GM23338 (cell line): ENCODE measurements at regions not wholly inside any gene's neighbourhood (a gene's known extent, or its start where the extent isn't known, plus 50 kb on each side); places are given as distances from the start of the nearest gene placed in this dataset.

ENCODE experiments used
- ATAC-seq: fragments of 200-7000 bp; cut with Tn5 transposase; 3 replicates; pipeline ENCODE4 v1.9.1; 2020
- DNase-seq: peaks from one replicate; pipeline ENCODE4 v3.0.0-alpha.2; 2015; ENCODE audit warnings: low spot score
- H2AFZ ChIP-seq: fragments of 200-600 bp; sonication (generic); 2 replicates; pipeline ENCODE4 v1.8.0; 2016; ENCODE audit warnings: antibody characterized with exemption, mild to moderate bottlenecking, moderate library complexity
- H3F3A ChIP-seq: fragments of 200-600 bp; sonication (generic); replicated peaks from 2 replicates; pipeline ENCODE4 v1.8.0; 2017; ENCODE audit warnings: antibody characterized with exemption, mixed run types, low read depth
- H3K27ac ChIP-seq: fragments of 200-600 bp; sonication (generic); 2 replicates; pipeline ENCODE4 v1.6.1; 2016; ENCODE audit warnings: low read depth
- H3K27me3 ChIP-seq: fragments of 200-600 bp; sonication (generic); 2 replicates; pipeline ENCODE4 v1.8.0; 2016; ENCODE audit warnings: mild to moderate bottlenecking, mixed run types, moderate library complexity; ENCODE audit not compliant: insufficient read depth
- H3K36me3 ChIP-seq: fragments of 200-600 bp; sonication (generic); 2 replicates; pipeline ENCODE4 v1.8.0; 2016; ENCODE audit warnings: mild to moderate bottlenecking; ENCODE audit not compliant: insufficient read depth
- H3K4me1 ChIP-seq: fragments of 200-600 bp; sonication (generic); 2 replicates; pipeline ENCODE4 v1.8.0; 2016; ENCODE audit warnings: mild to moderate bottlenecking, moderate library complexity; ENCODE audit not compliant: insufficient read depth
- H3K4me2 ChIP-seq: fragments of 200-600 bp; sonication (generic); 2 replicates; pipeline ENCODE4 v1.7.1; 2017; ENCODE audit warnings: mixed run types
- H3K4me3 ChIP-seq: fragments of 200-600 bp; sonication (generic); 2 replicates; pipeline ENCODE4 v1.6.1; 2016; ENCODE audit warnings: mixed run types
- H3K79me2 ChIP-seq: fragments of 200-600 bp; sonication (generic); replicated peaks from 2 replicates; pipeline ENCODE4 v1.8.0; 2017; ENCODE audit warnings: mild to moderate bottlenecking; ENCODE audit not compliant: insufficient read depth
- H3K9me2 ChIP-seq: fragments of 200-600 bp; sonication (generic); 2 replicates; pipeline ENCODE4 v1.8.0; 2017; ENCODE audit not compliant: insufficient read depth
- H4K20me1 ChIP-seq: fragments of 200-600 bp; sonication (generic); replicated peaks from 2 replicates; pipeline ENCODE4 v1.8.0; 2017; ENCODE audit warnings: mild to moderate bottlenecking; ENCODE audit not compliant: insufficient read depth
- H3K27ac Mint-ChIP-seq: 2 replicates; pipeline ENCODE4 v1.8.0; 2020; ENCODE audit warnings: inconsistent platforms, mild to moderate bottlenecking, moderate library complexity, mixed read lengths
- H3K27me3 Mint-ChIP-seq: 3 replicates; pipeline ENCODE4 v1.8.0; 2022; ENCODE audit warnings: low read depth, mild to moderate bottlenecking, moderate library complexity, mixed read lengths, inconsistent platforms; ENCODE audit not compliant: insufficient read depth, poor library complexity
- H3K36me3 Mint-ChIP-seq: 3 replicates; pipeline ENCODE4 v1.8.0; 2021; ENCODE audit warnings: low read depth, mild to moderate bottlenecking, inconsistent platforms, moderate library complexity, mixed read lengths
- H3K4me1 Mint-ChIP-seq: 3 replicates; pipeline ENCODE4 v1.8.0; 2020; ENCODE audit warnings: mild to moderate bottlenecking, inconsistent platforms, mixed read lengths
- H3K4me3 Mint-ChIP-seq: 3 replicates; pipeline ENCODE4 v1.8.0; 2021; ENCODE audit warnings: moderate library complexity, mild to moderate bottlenecking, inconsistent platforms, mixed read lengths
- H3K9me3 Mint-ChIP-seq: 3 replicates; pipeline ENCODE4 v1.8.0; 2020; ENCODE audit warnings: moderate library complexity, mild to moderate bottlenecking, inconsistent platforms, mixed read lengths
- CREB1 ChIP-seq: fragments of 250-450 bp; sonication (Bioruptor Pico); IDR thresholded peaks from 2 replicates; pipeline ENCODE4 v1.5.0; 2020; ENCODE audit warnings: low read depth, mild to moderate bottlenecking, moderate library complexity
- CTCF ChIP-seq, 2 experiments: fragments of 200-600 bp in 1 of 2; sonication (generic) in 1 of 2; conservative IDR thresholded peaks; 2 replicates each; pipeline versions ENCODE4 v1.5.1 to v1.6.1; 2016 to 2017; ENCODE audit warnings: antibody characterized with exemption in 2 of 2, low read depth in 2 of 2, mild to moderate bottlenecking in 2 of 2, moderate library complexity in 1 of 2
- ETS1 ChIP-seq: IDR thresholded peaks from 2 replicates; pipeline ENCODE4 v1.6.1; 2016; ENCODE audit warnings: antibody characterized with exemption
- EZH2 ChIP-seq: fragments of 200-600 bp; sonication (generic); IDR thresholded peaks from one replicate; pipeline ENCODE4 v1.8.0; 2017; ENCODE audit warnings: antibody characterized with exemption, mild to moderate bottlenecking, low read depth; ENCODE audit not compliant: unreplicated experiment
- EZH2phosphoT487 ChIP-seq: fragments of 200-600 bp; sonication (generic); IDR thresholded peaks from one replicate; pipeline ENCODE4 v1.8.1; 2018; ENCODE audit warnings: antibody characterized with exemption; ENCODE audit not compliant: unreplicated experiment
- JUNB ChIP-seq: IDR thresholded peaks from one replicate; pipeline ENCODE4 v1.6.1; 2016; ENCODE audit warnings: antibody characterized with exemption; ENCODE audit not compliant: unreplicated experiment
- NANOG ChIP-seq: IDR thresholded peaks from 2 replicates; pipeline ENCODE4 v1.6.1; 2016; ENCODE audit warnings: antibody characterized with exemption, borderline replicate concordance
- POLR2AphosphoS5 ChIP-seq: IDR thresholded peaks from 2 replicates; pipeline ENCODE4 v1.6.1; 2016; ENCODE audit warnings: antibody characterized with exemption, low read depth
- STAT1 ChIP-seq: IDR thresholded peaks from one replicate; pipeline ENCODE4 v1.6.1; 2016; ENCODE audit warnings: antibody characterized with exemption; ENCODE audit not compliant: unreplicated experiment
- ZNF114 ChIP-seq: fragments of 250-450 bp; sonication (Bioruptor Pico); IDR thresholded peaks from 2 replicates; pipeline ENCODE4 v1.5.0; 2020; ENCODE audit warnings: mild to moderate bottlenecking, moderate library complexity
- ZNF331 ChIP-seq: fragments of 250-450 bp; sonication (Bioruptor Pico); IDR thresholded peaks from 2 replicates; pipeline ENCODE4 v1.5.0; 2020; ENCODE audit warnings: low read depth, mild to moderate bottlenecking, moderate library complexity
- ZNF462 ChIP-seq: fragments of 250-450 bp; sonication (Bioruptor Pico); IDR thresholded peaks from 2 replicates; pipeline ENCODE4 v1.5.0; 2020; ENCODE audit warnings: mild to moderate bottlenecking, moderate library complexity
- TF ChIP-seq, protein P1 (sequence below): IDR thresholded peaks from one replicate; pipeline ENCODE4 v1.6.1; 2018; ENCODE audit warnings: antibody characterized with exemption; ENCODE audit not compliant: unreplicated experiment

- H3K27me3 ChIP-seq = no peaks in the 10 kb centered on the region
- H3K4me2 ChIP-seq = no peak overlapping the region
- H3K4me3 Mint-ChIP-seq = no peak overlapping the region
- no peak overlapping the region for H2AFZ ChIP-seq
- H4K20me1 ChIP-seq = no peaks in the 10 kb centered on the region
- no peak for ATAC-seq
- H3K4me1 ChIP-seq = no peaks in the 10 kb centered on the region
- no peak overlapping the region for H3K27ac Mint-ChIP-seq
- no peak for DNase-seq
- no peak overlapping the region for H3K27ac ChIP-seq
- no peaks in the 10 kb centered on the region; the same call in 1 of the 2 replicates for H3K9me2 ChIP-seq
- no peaks in the 10 kb centered on the region for H3F3A ChIP-seq
- TF ChIP-seq EZH2 (no peak), ETS1 (no peak), STAT1 (no peak), ZNF114 (CRISPR knock-in tag) (no peak), ZNF462 (CRISPR knock-in tag) (no peak), EZH2phosphoT487 (no peak), CTCF (conservative IDR thresholded peaks at IDR 0.05; ENCODE audit: low read depth in 2 of 2) (no peak), POLR2AphosphoS5 (no peak), CREB1 (CRISPR knock-in tag) (no peak), NANOG (no peak), ZNF331 (no peak), JUNB (no peak)
- TF ChIP-seq, protein P1, sequence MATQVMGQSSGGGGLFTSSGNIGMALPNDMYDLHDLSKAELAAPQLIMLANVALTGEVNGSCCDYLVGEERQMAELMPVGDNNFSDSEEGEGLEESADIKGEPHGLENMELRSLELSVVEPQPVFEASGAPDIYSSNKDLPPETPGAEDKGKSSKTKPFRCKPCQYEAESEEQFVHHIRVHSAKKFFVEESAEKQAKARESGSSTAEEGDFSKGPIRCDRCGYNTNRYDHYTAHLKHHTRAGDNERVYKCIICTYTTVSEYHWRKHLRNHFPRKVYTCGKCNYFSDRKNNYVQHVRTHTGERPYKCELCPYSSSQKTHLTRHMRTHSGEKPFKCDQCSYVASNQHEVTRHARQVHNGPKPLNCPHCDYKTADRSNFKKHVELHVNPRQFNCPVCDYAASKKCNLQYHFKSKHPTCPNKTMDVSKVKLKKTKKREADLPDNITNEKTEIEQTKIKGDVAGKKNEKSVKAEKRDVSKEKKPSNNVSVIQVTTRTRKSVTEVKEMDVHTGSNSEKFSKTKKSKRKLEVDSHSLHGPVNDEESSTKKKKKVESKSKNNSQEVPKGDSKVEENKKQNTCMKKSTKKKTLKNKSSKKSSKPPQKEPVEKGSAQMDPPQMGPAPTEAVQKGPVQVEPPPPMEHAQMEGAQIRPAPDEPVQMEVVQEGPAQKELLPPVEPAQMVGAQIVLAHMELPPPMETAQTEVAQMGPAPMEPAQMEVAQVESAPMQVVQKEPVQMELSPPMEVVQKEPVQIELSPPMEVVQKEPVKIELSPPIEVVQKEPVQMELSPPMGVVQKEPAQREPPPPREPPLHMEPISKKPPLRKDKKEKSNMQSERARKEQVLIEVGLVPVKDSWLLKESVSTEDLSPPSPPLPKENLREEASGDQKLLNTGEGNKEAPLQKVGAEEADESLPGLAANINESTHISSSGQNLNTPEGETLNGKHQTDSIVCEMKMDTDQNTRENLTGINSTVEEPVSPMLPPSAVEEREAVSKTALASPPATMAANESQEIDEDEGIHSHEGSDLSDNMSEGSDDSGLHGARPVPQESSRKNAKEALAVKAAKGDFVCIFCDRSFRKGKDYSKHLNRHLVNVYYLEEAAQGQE = no peak
- no peaks in the 10 kb centered on the region for H3K9me3 Mint-ChIP-seq
- H3K36me3 Mint-ChIP-seq = no peaks in the 10 kb centered on the region; the same call in 2 of the 3 replicates
- no peaks in the 10 kb centered on the region for H3K4me1 Mint-ChIP-seq
- no peak overlapping the region for H3K4me3 ChIP-seq
- H3K79me2 ChIP-seq = no peaks in the 10 kb centered on the region
- no peaks in the 10 kb centered on the region for H3K27me3 Mint-ChIP-seq
- no peaks in the 10 kb centered on the region for H3K36me3 ChIP-seq
Observed at GRCh38 chr6:56005426-56005825, 130.0 kb upstream of the BMP5 start.
